GM23338 (cell line): ENCODE measurements at regions not wholly inside any gene's neighbourhood (a gene's known extent, or its start where the extent isn't known, plus 50 kb on each side); places are given as distances from the start of the nearest gene placed in this dataset.

ENCODE experiments used
- ATAC-seq: fragments of 200-7000 bp; cut with Tn5 transposase; 3 replicates; pipeline ENCODE4 v1.9.1; 2020
- DNase-seq: peaks from one replicate; pipeline ENCODE4 v3.0.0-alpha.2; 2015; ENCODE audit warnings: low spot score
- H2AFZ ChIP-seq: fragments of 200-600 bp; sonication (generic); 2 replicates; pipeline ENCODE4 v1.8.0; 2016; ENCODE audit warnings: antibody characterized with exemption, mild to moderate bottlenecking, moderate library complexity
- H3F3A ChIP-seq: fragments of 200-600 bp; sonication (generic); replicated peaks from 2 replicates; pipeline ENCODE4 v1.8.0; 2017; ENCODE audit warnings: antibody characterized with exemption, mixed run types, low read depth
- H3K27ac ChIP-seq: fragments of 200-600 bp; sonication (generic); 2 replicates; pipeline ENCODE4 v1.6.1; 2016; ENCODE audit warnings: low read depth
- H3K27me3 ChIP-seq: fragments of 200-600 bp; sonication (generic); 2 replicates; pipeline ENCODE4 v1.8.0; 2016; ENCODE audit warnings: mild to moderate bottlenecking, mixed run types, moderate library complexity; ENCODE audit not compliant: insufficient read depth
- H3K36me3 ChIP-seq: fragments of 200-600 bp; sonication (generic); 2 replicates; pipeline ENCODE4 v1.8.0; 2016; ENCODE audit warnings: mild to moderate bottlenecking; ENCODE audit not compliant: insufficient read depth
- H3K4me1 ChIP-seq: fragments of 200-600 bp; sonication (generic); 2 replicates; pipeline ENCODE4 v1.8.0; 2016; ENCODE audit warnings: mild to moderate bottlenecking, moderate library complexity; ENCODE audit not compliant: insufficient read depth
- H3K4me2 ChIP-seq: fragments of 200-600 bp; sonication (generic); 2 replicates; pipeline ENCODE4 v1.7.1; 2017; ENCODE audit warnings: mixed run types
- H3K4me3 ChIP-seq: fragments of 200-600 bp; sonication (generic); 2 replicates; pipeline ENCODE4 v1.6.1; 2016; ENCODE audit warnings: mixed run types
- H3K79me2 ChIP-seq: fragments of 200-600 bp; sonication (generic); replicated peaks from 2 replicates; pipeline ENCODE4 v1.8.0; 2017; ENCODE audit warnings: mild to moderate bottlenecking; ENCODE audit not compliant: insufficient read depth
- H3K9me2 ChIP-seq: fragments of 200-600 bp; sonication (generic); 2 replicates; pipeline ENCODE4 v1.8.0; 2017; ENCODE audit not compliant: insufficient read depth
- H4K20me1 ChIP-seq: fragments of 200-600 bp; sonication (generic); replicated peaks from 2 replicates; pipeline ENCODE4 v1.8.0; 2017; ENCODE audit warnings: mild to moderate bottlenecking; ENCODE audit not compliant: insufficient read depth
- H3K27ac Mint-ChIP-seq: 2 replicates; pipeline ENCODE4 v1.8.0; 2020; ENCODE audit warnings: inconsistent platforms, mild to moderate bottlenecking, moderate library complexity, mixed read lengths
- H3K27me3 Mint-ChIP-seq: 3 replicates; pipeline ENCODE4 v1.8.0; 2022; ENCODE audit warnings: low read depth, mild to moderate bottlenecking, moderate library complexity, mixed read lengths, inconsistent platforms; ENCODE audit not compliant: insufficient read depth, poor library complexity
- H3K36me3 Mint-ChIP-seq: 3 replicates; pipeline ENCODE4 v1.8.0; 2021; ENCODE audit warnings: low read depth, mild to moderate bottlenecking, inconsistent platforms, moderate library complexity, mixed read lengths
- H3K4me1 Mint-ChIP-seq: 3 replicates; pipeline ENCODE4 v1.8.0; 2020; ENCODE audit warnings: mild to moderate bottlenecking, inconsistent platforms, mixed read lengths
- H3K4me3 Mint-ChIP-seq: 3 replicates; pipeline ENCODE4 v1.8.0; 2021; ENCODE audit warnings: moderate library complexity, mild to moderate bottlenecking, inconsistent platforms, mixed read lengths
- H3K9me3 Mint-ChIP-seq: 3 replicates; pipeline ENCODE4 v1.8.0; 2020; ENCODE audit warnings: moderate library complexity, mild to moderate bottlenecking, inconsistent platforms, mixed read lengths
- CREB1 ChIP-seq: fragments of 250-450 bp; sonication (Bioruptor Pico); IDR thresholded peaks from 2 replicates; pipeline ENCODE4 v1.5.0; 2020; ENCODE audit warnings: low read depth, mild to moderate bottlenecking, moderate library complexity
- CTCF ChIP-seq, 2 experiments: fragments of 200-600 bp in 1 of 2; sonication (generic) in 1 of 2; conservative IDR thresholded peaks; 2 replicates each; pipeline versions ENCODE4 v1.5.1 to v1.6.1; 2016 to 2017; ENCODE audit warnings: antibody characterized with exemption in 2 of 2, low read depth in 2 of 2, mild to moderate bottlenecking in 2 of 2, moderate library complexity in 1 of 2
- ETS1 ChIP-seq: IDR thresholded peaks from 2 replicates; pipeline ENCODE4 v1.6.1; 2016; ENCODE audit warnings: antibody characterized with exemption
- EZH2 ChIP-seq: fragments of 200-600 bp; sonication (generic); IDR thresholded peaks from one replicate; pipeline ENCODE4 v1.8.0; 2017; ENCODE audit warnings: antibody characterized with exemption, mild to moderate bottlenecking, low read depth; ENCODE audit not compliant: unreplicated experiment
- EZH2phosphoT487 ChIP-seq: fragments of 200-600 bp; sonication (generic); IDR thresholded peaks from one replicate; pipeline ENCODE4 v1.8.1; 2018; ENCODE audit warnings: antibody characterized with exemption; ENCODE audit not compliant: unreplicated experiment
- JUNB ChIP-seq: IDR thresholded peaks from one replicate; pipeline ENCODE4 v1.6.1; 2016; ENCODE audit warnings: antibody characterized with exemption; ENCODE audit not compliant: unreplicated experiment
- NANOG ChIP-seq: IDR thresholded peaks from 2 replicates; pipeline ENCODE4 v1.6.1; 2016; ENCODE audit warnings: antibody characterized with exemption, borderline replicate concordance
- POLR2AphosphoS5 ChIP-seq: IDR thresholded peaks from 2 replicates; pipeline ENCODE4 v1.6.1; 2016; ENCODE audit warnings: antibody characterized with exemption, low read depth
- REST ChIP-seq: IDR thresholded peaks from one replicate; pipeline ENCODE4 v1.6.1; 2018; ENCODE audit warnings: antibody characterized with exemption; ENCODE audit not compliant: unreplicated experiment
- STAT1 ChIP-seq: IDR thresholded peaks from one replicate; pipeline ENCODE4 v1.6.1; 2016; ENCODE audit warnings: antibody characterized with exemption; ENCODE audit not compliant: unreplicated experiment
- ZNF114 ChIP-seq: fragments of 250-450 bp; sonication (Bioruptor Pico); IDR thresholded peaks from 2 replicates; pipeline ENCODE4 v1.5.0; 2020; ENCODE audit warnings: mild to moderate bottlenecking, moderate library complexity
- ZNF331 ChIP-seq: fragments of 250-450 bp; sonication (Bioruptor Pico); IDR thresholded peaks from 2 replicates; pipeline ENCODE4 v1.5.0; 2020; ENCODE audit warnings: low read depth, mild to moderate bottlenecking, moderate library complexity
- ZNF462 ChIP-seq: fragments of 250-450 bp; sonication (Bioruptor Pico); IDR thresholded peaks from 2 replicates; pipeline ENCODE4 v1.5.0; 2020; ENCODE audit warnings: mild to moderate bottlenecking, moderate library complexity

GRCh38 chr9:20252778-20253177 is 369.5 kb downstream of the MLLT3 start:
- Mint-ChIP-seq H3K36me3 (no peaks in the 10 kb centered on the region; the same call in 2 of the 3 replicates), H3K27ac (no peak overlapping the region), H3K27me3 (peaks cover 4% of the 10 kb centered on the region), H3K4me1 (no peaks in the 10 kb centered on the region), H3K4me3 (no peak overlapping the region), H3K9me3 (peaks cover 6% of the 10 kb centered on the region; the same call in 1 of the 3 replicates)
- H3K79me2 ChIP-seq = no peaks in the 10 kb centered on the region
- no peak overlapping the region for H3K4me2 ChIP-seq
- no peaks in the 10 kb centered on the region for H3K27me3 ChIP-seq
- no peaks in the 10 kb centered on the region for H4K20me1 ChIP-seq
- 0 out of 2 replicates have a peak, but pooled peaks cover 3% of the 10 kb centered on the region for H3K9me2 ChIP-seq
- ATAC-seq (peak; percentile 43), DNase-seq (no peak)
- no peak overlapping the region for H3K4me3 ChIP-seq
- no peaks in the 10 kb centered on the region for H3K4me1 ChIP-seq
- no peaks in the 10 kb centered on the region; the same call in 1 of the 2 replicates for H3K36me3 ChIP-seq
- no peaks in the 10 kb centered on the region for H3F3A ChIP-seq
- TF ChIP-seq POLR2AphosphoS5 (no peak), EZH2 (no peak), REST (no peak), ZNF331 (CRISPR knock-in tag) (no peak), CREB1 (no peak), ZNF462 (CRISPR knock-in tag) (no peak), STAT1 (no peak), NANOG (no peak), ZNF114 (CRISPR knock-in tag) (no peak), ETS1 (no peak), CTCF (conservative IDR thresholded peaks at IDR 0.05; ENCODE audit: low read depth in 2 of 2) (no peak), EZH2phosphoT487 (no peak), JUNB (no peak)
- no peak overlapping the region for H2AFZ ChIP-seq
- no peak overlapping the region for H3K27ac ChIP-seq
